Esophagus squamous epithelium (tissue), 5 donors: ENCODE measurements at regions not wholly inside any gene's neighbourhood (a gene's known extent, or its start where the extent isn't known, plus 50 kb on each side); places are given as distances from the start of the nearest gene placed in this dataset.

ENCODE experiments used
- DNase-seq: peaks from one replicate; lab custom pipeline; 2025; lab: John Stamatoyannopoulos, UW
- H3K27ac ChIP-seq, 4 donors: fragments of 200-600 bp; sonication (generic); one replicate each; pipeline ENCODE4 v1.5.1; 2016 to 2019; ENCODE audit warnings: mild to moderate bottlenecking in 1 of 4
- H3K27me3 ChIP-seq, 4 donors: fragments of 200-600 bp; sonication (generic); 1 replicate in 3 of 4; 2 replicates in 1 of 4; pipeline versions ENCODE4 v1.5.1 to v1.6.0; 2017 to 2021; ENCODE audit warnings: antibody characterized with exemption in 1 of 4
- H3K36me3 ChIP-seq, 3 donors: fragments of 200-600 bp; sonication (generic); one replicate each; pipeline ENCODE4 v1.5.1; 2016 to 2019
- H3K4me1 ChIP-seq, 3 donors: fragments of 200-600 bp; sonication (generic); one replicate each; pipeline ENCODE4 v1.5.1; 2017 to 2019
- H3K4me3 ChIP-seq, 4 donors: fragments of 200-600 bp; sonication (generic); 1 replicate in 3 of 4; 2 replicates in 1 of 4; pipeline ENCODE4 v1.5.1; 2016 to 2019; ENCODE audit warnings: mild to moderate bottlenecking in 2 of 4, moderate library complexity in 1 of 4
- H3K9me3 ChIP-seq, 3 donors: fragments of 200-600 bp; sonication (generic); one replicate each; pipeline ENCODE4 v1.5.1; 2016 to 2019
- CTCF ChIP-seq, 6 experiments: fragments of 450-650 bp in 4 of 6; fragments of 200-600 bp in 2 of 6; sonication (generic) in 2 of 6; IDR thresholded peaks; one replicate each; pipeline ENCODE4 v1.5.1; 2016 to 2019; ENCODE audit warnings: antibody characterized with exemption in 6 of 6, mild to moderate bottlenecking in 4 of 6, moderate library complexity in 4 of 6
- POLR2A ChIP-seq, 4 donors: fragments of 450-650 bp; IDR thresholded peaks; one replicate each; pipeline ENCODE4 v1.6.1; 2017; ENCODE audit warnings: antibody characterized with exemption in 4 of 4, mild to moderate bottlenecking in 4 of 4, moderate library complexity in 3 of 4
- WGBS, 2 donors: methylation state at CpG; one replicate each; pipeline ENCODE4 v1.1.5; 2018; 5-methylcytosine and 5-hydroxymethylcytosine counted together
- intact Hi-C: fragments of 100-400 bp; cut with DNase I; formaldehyde crosslinking; loops from one replicate; pipeline ENCODE4 v1.15.0; 2022
- donor health status: DM: yes; HTN: yes; CAD: no.

GRCh38 chr2:198438331-198438730 is 633.9 kb downstream of the PLCL1 start:
- H3K9me3 ChIP-seq = no peaks in the 10 kb centered on the region
- 70 to 78% methylated on average over 1 of the region's 1 CpG for WGBS, 2 donors
- H3K27ac ChIP-seq = no peak overlapping the region
- H3K27me3 ChIP-seq = no peaks in the 10 kb centered on the region
- H3K4me3 ChIP-seq = no peak overlapping the region
- no peaks in the 10 kb centered on the region for H3K4me1 ChIP-seq
- TF ChIP-seq POLR2A (IDR thresholded peaks at IDR 0.05) (no peak), CTCF (IDR thresholded peaks at IDR 0.05) (no peak)
- intact Hi-C loops = no loop called here
- no peaks in the 10 kb centered on the region for H3K36me3 ChIP-seq
- no peak for DNase-seq

GRCh38 chr2:198424112-198424511 is 619.7 kb downstream of the PLCL1 start:
- DNase-seq = no peak
- Histone ChIP-seq H3K4me1 (no peaks in the 10 kb centered on the region), H3K4me3 (no peak overlapping the region), H3K27me3 (no peaks in the 10 kb centered on the region), H3K36me3 (no peaks in the 10 kb centered on the region), H3K9me3 (no peaks in the 10 kb centered on the region), H3K27ac (no peak overlapping the region)
- WGBS, 2 donors = 27 to 43% methylated on average over 1 of the region's 1 CpG
- TF ChIP-seq CTCF (IDR thresholded peaks at IDR 0.05) = no peak
- no peak for TF ChIP-seq POLR2A (IDR thresholded peaks at IDR 0.05)
- intact Hi-C loops = no loop called here

GRCh38 chr2:198417836-198418235 is 613.4 kb downstream of the PLCL1 start:
- Histone ChIP-seq H3K27ac (no peak overlapping the region), H3K4me1 (no peaks in the 10 kb centered on the region), H3K9me3 (no peaks in the 10 kb centered on the region), H3K4me3 (no peak overlapping the region), H3K36me3 (no peaks in the 10 kb centered on the region), H3K27me3 (no peaks in the 10 kb centered on the region)
- WGBS, 2 donors = 73 to 82% methylated on average over 3 of the region's 3 CpGs
- DNase-seq = no peak
- TF ChIP-seq POLR2A (IDR thresholded peaks at IDR 0.05) = no peak
- TF ChIP-seq CTCF (IDR thresholded peaks at IDR 0.05) = no peak
- intact Hi-C loops = no loop called here

- no peaks in the 10 kb centered on the region for H3K27me3 ChIP-seq
- H3K9me3 ChIP-seq = no peaks in the 10 kb centered on the region
- no peak overlapping the region for H3K4me3 ChIP-seq
- no peaks in the 10 kb centered on the region for H3K36me3 ChIP-seq
- DNase-seq = no peak
- H3K4me1 ChIP-seq = no peaks in the 10 kb centered on the region
- H3K27ac ChIP-seq = no peak overlapping the region
- WGBS, 2 donors = 68 to 75% methylated on average over 2 of the region's 2 CpGs
- TF ChIP-seq CTCF (IDR thresholded peaks at IDR 0.05) (no peak), POLR2A (IDR thresholded peaks at IDR 0.05) (no peak)
- intact Hi-C loops = no loop called here
These were observed 610.6 kb downstream of the PLCL1 start for GRCh38 chr2:198414976-198415375.

GRCh38 chr2:198411936-198412335 is 607.5 kb downstream of the PLCL1 start:
- Histone ChIP-seq H3K4me1 (no peaks in the 10 kb centered on the region), H3K4me3 (no peak overlapping the region), H3K27ac (no peak overlapping the region), H3K36me3 (no peaks in the 10 kb centered on the region), H3K27me3 (no peaks in the 10 kb centered on the region), H3K9me3 (no peaks in the 10 kb centered on the region)
- intact Hi-C loops = no loop called here
- 52 to 59% methylated on average over 2 of the region's 2 CpGs for WGBS, 2 donors
- DNase-seq = no peak
- TF ChIP-seq POLR2A (IDR thresholded peaks at IDR 0.05) = no peak
- no peak for TF ChIP-seq CTCF (IDR thresholded peaks at IDR 0.05)
